NOMO-1 treated with DMSO at 0.1 percent for 48 hours (cell line): ENCODE measurements at regions not wholly inside any gene's neighbourhood (a gene's known extent, or its start where the extent isn't known, plus 50 kb on each side); places are given as distances from the start of the nearest gene placed in this dataset.
A peak's percentile ranks its signal among the peaks of the same experiment; 100 is the strongest.
"Not testable (repeated sequence)": the region's sequence is repeated elsewhere in the genome, so short reads cannot be mapped to it uniquely, and the experiment has no call there.

Experiments used
- DNase-seq: peaks from one replicate; lab custom pipeline; 2025; ENCODE audit not compliant: unreplicated experiment; lab: John Stamatoyannopoulos, UW

DNA sequence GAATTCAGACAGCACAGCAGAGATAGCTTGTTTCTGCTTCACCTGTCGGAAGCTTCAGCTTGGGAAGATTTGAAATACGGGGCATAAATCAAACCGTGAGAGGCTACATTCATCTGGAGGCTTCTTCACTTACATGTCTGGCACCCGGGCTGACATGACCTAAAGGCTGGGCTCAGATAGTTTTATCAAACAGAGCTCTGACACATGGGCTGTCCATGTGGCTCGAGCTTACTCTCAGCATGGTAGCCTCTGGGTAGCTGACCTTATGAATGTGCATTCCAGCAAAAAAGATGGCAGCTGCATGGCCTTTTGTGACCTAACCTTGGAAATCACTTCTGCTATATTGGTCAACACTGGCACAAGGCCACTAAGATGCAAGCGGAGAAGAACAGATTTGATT, 414.5 kb downstream of the NDFIP2 start:
- no peak for DNase-seq

DNA sequence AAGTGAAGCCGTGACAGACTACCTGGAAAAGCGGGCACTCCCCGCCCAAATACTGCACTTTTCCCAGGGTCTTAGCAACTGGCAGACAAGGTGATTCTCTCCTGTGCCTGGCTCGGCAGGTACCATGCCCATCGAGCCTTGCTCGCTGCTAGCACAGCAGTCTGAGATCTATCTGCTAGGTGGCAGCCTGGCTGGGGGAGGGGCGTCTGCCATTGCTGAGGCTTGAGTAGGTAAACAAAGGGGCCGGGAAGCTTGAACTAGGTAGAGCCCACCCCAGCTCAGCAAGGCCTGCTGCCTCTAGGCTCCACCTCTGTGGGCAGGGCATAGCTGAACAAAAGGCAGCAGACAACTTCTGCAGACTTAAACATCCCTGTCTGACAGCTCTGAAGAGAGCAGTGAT, 406.3 kb downstream of the NDFIP2 start:
- not testable (repeated sequence) for DNase-seq

DNA sequence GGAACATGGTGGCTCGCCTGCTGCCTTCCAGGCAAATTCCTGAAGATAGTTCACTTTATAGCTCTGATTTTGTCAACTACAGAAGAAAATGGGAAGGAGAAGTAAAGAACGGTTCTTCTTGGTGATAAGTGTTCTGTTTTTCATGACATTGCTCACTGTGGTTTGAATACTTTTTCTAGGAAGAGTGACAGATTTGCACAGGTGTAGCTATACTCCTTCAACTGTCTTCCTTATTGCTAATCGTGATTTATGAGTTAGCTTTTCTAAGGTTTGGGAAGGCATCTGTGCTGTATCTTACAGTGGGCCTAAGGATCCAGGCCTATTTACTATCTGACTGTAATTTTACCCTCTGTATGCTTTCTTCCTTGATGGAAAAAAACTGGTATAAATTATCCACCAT, 405.6 kb downstream of the NDFIP2 start:
- DNase-seq = no peak

- no peak for DNase-seq
These were observed 403.9 kb downstream of the NDFIP2 start for GRCh38 chr13:79884890-79885289.

- no peak for DNase-seq
These were observed 402.3 kb downstream of the NDFIP2 start for GRCh38 chr13:79883216-79883615.

- DNase-seq = peak; percentile 94
These were observed 399.9 kb downstream of the NDFIP2 start for GRCh38 chr13:79880818-79881217.

DNA sequence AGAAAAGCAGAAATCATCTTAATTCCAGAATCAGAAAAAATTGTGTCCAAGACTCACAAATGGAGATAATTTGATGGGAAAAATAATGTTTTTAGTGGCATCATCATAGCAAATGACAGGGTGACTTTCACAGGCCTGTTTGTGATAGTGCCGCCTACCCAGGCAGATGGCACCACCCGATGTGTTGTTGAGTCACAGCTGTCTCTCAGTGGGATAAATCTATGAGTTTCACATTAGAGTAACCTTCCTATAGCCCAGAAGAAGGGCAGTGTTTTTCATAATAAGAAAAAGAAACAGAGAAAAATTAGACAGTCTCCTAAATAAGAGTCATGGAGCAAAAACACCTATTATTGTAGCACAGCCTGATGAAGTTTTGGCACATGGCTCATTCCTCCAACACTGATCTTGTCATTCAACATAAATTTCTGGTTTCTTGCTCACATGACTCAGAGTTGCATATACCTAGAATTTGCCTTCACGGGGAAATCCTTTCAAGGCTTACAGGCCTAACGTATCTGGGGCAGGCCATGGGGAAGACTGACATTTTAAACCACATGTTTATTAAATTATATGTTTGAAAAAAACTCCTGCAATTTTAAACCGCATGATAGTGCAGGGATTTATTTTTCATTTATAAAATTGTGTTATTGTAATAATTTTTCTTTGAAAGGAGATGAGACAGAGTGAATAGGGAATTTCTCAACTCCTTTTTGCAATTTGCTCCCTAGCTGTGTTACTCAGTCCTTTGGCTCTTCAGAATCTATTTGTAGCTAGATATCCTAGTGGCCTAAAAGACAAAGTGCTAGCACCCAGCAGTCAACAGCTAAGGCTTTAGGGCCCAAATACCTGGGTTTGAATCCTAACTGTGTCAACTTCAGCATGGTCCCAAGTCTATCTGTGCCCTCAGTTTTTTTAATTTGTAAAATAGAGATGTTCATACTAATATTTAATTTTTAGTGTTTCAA, 393.7 kb downstream of the NDFIP2 start:
- no peak for DNase-seq

DNA sequence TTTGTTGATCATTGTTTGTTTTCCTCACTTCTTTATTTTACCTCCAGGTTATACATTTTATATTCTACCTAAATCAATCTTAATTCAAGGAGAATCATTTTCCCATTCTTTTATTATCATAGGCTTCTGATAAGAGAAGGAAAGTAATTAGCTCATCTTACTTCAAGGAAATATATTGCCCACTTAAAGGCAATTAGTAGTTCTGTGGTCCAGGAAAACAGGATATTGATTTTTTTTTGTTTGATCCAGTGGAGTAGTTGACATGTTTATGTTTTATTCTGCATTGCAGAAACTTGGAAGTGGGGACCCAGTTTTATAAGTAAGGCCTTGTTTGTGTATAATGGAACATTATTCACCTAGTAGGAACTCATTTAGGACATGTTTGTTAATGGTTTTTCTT, 390.6 kb downstream of the NDFIP2 start:
- no peak for DNase-seq

DNA sequence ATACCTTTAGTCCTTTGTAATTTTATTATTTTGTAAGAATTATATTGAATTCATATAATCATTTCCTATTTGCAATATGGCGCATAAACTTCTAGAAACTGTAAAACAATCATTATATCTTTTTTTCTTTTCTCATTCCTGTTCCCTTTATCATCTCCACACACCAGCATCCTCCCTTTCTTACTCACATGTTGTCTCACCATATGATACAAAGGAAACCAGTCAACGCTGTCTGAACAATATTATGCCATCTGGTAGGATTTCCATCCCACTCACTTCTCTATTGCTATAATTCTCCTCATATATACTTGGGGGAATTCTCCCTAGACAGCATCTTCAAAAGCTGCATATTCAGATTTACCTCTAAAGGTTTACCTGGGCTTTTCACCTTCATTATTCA, 389.8 kb downstream of the NDFIP2 start:
- no peak for DNase-seq

GRCh38 chr13:79870123-79870522, 389.2 kb downstream of the NDFIP2 start:
- DNase-seq = no peak

- no peak for DNase-seq
These were observed 388.4 kb downstream of the NDFIP2 start for GRCh38 chr13:79869326-79869725.

DNA sequence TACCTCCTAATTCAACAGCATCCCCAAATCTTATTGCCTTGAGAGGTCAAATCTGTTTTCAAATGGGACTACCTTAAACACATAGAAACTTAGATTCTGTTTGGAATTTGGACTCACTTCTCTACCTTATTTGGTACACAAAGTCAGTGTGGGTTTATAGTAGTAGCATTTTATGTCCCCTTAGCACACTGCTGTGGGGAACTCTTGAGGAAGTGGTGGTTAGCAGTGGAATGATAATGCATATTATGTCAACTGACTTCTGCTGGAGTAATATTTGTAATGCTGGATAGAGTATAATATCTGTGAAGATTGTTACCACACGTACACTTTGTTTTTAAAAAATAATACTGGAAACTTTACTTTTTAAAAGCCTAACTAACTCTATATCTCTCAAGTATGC, 386.3 kb downstream of the NDFIP2 start:
- DNase-seq = peak; percentile 90

DNA sequence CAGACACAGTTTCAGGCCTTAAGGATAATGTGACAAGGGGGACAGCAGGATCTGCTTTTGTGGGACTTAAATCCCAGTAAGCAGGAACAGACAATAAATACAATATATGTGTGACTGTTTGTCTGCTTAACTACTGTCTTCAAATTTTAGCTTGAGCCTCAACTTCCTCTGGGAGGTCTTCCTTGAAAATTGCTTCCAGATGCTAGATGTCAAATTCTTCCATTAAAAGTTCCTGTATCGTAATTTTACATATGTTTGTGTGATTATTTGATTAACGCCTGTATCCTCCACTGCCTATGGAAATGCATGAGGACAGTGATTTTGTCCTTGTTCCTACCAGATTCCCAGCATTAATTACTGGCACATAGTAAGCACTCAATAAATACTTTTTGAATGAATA, 385.5 kb downstream of the NDFIP2 start:
- DNase-seq = no peak

DNA sequence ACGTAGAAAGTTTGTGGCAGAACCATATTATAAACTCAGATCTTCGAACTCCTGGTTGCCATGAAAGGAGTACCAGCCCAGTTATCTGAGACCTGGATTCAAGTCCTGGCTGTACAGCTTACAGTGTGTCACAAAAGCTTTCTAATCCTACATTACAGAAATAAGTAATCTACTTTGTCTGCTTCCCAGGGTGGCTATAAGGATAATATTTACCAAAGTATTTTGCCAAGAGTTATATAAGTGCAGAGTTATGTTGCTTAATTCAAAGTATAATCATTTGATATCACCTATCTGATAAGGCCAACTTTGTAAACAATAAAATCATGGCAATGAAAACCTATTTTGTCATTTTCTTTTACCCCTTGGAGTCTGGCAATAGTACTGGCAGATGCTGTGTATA, 381.6 kb downstream of the NDFIP2 start:
- no peak for DNase-seq

DNA sequence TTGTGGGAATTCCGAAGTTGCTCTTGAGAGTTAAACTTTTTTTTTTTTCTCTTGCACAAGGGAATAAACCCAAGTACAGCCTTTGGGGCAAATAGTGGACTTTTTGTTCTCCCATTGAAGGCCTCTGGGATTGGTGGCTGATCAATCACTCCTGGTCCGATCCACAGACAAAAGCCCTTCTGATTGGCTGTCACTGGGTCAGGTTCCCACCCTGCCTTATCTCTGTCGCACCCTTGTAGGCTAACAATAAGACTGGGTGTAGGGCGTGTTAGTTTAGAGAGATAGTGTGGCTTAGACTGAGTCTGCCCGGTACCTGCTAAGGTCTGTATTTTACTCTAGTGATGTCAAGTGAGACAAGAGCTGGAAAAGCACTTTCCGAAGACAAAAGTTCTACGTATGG, 380.8 kb downstream of the NDFIP2 start:
- DNase-seq = no peak

- no peak for DNase-seq
These were observed 379.8 kb downstream of the NDFIP2 start for GRCh38 chr13:79860791-79861190.

GRCh38 chr13:79859756-79860155, 378.8 kb downstream of the NDFIP2 start:
- no peak for DNase-seq

GRCh38 chr13:79853251-79853650, 372.3 kb downstream of the NDFIP2 start:
- DNase-seq = no peak

GRCh38 chr13:79851318-79851717, 370.4 kb downstream of the NDFIP2 start:
- no peak for DNase-seq

DNA sequence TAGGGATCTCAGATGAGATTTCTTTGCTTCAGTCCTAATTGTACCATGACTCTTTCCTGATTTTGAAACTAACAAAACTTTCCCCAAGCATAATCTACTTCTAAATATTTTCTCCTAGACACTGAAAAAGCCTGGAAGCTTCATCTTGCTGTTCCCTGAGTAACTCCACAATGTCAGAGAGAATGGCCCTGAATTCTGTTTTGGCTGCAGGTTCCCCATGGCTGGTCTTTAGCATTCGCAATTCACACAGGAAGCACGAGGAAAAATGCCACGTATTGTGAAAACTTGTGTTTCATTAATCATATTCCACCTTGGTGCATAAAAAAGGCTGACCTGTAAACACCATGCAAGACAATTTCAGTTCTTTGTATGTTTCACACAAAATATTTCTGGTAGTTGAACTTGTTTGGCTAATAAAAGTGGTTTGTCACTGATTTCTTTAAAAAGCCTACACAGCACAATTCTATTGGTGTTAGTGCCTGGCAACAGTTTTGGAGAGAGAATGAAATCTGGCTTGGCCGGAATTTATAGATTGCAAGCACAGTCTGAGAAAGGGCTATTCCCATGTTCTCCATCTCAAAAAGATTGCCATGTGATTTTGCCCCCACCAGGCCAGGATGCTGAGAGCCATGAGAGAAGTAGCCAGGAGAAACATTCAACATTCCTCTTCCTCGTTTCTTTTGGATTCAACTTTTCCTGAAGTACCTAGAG, 367.1 kb downstream of the NDFIP2 start:
- no peak for DNase-seq

- DNase-seq = no peak
These were observed 365.4 kb downstream of the NDFIP2 start for GRCh38 chr13:79846386-79846785.

GRCh38 chr13:79837741-79838450, 356.9 kb downstream of the NDFIP2 start:
- no peak for DNase-seq
